ENCODE measurements at regions not wholly inside any gene's neighbourhood (a gene's known extent, or its start where the extent isn't known, plus 50 kb on each side); places are given as distances from the start of the nearest gene placed in this dataset.

- no peak for TF ChIP-seq CTCF (IDR thresholded peaks at IDR 0.05; ENCODE audit: insufficient read depth, missing control alignments)
- no peak for FAIRE-seq
Observed at GRCh38 chr13:73754241-73754640, 380.0 kb downstream of the KLF12 start.

GRCh38 chr13:73751290-73751689 lies 382.9 kb downstream of the KLF12 start:
- TF ChIP-seq CTCF (IDR thresholded peaks at IDR 0.05; ENCODE audit: insufficient read depth, missing control alignments) = no peak
- DNase-seq (ENCODE audit: insufficient read length, low spot score) (no peak), FAIRE-seq (no peak)

More at GRCh38 chr13:73754241-73754640, 380.0 kb downstream of the KLF12 start:
- DNase-seq (ENCODE audit: insufficient read length, low spot score) = no peak

GRCh38 chr13:73748404-73748803 lies 385.8 kb downstream of the KLF12 start:
- no peak for TF ChIP-seq CTCF (IDR thresholded peaks at IDR 0.05; ENCODE audit: insufficient read depth, missing control alignments)
- FAIRE-seq = no peak

GRCh38 chr13:73745190-73745589 lies 389.0 kb downstream of the KLF12 start:
- TF ChIP-seq CTCF (IDR thresholded peaks at IDR 0.05; ENCODE audit: insufficient read depth, missing control alignments) = no peak
- FAIRE-seq = no peak

More at GRCh38 chr13:73748404-73748803, 385.8 kb downstream of the KLF12 start:
- DNase-seq (ENCODE audit: insufficient read length, low spot score) = no peak

GRCh38 chr13:73742982-73743381 lies 391.2 kb downstream of the KLF12 start:
- no peak for DNase-seq (ENCODE audit: insufficient read length, low spot score)
- no peak for FAIRE-seq
- TF ChIP-seq CTCF (IDR thresholded peaks at IDR 0.05; ENCODE audit: insufficient read depth, missing control alignments) = no peak

More at GRCh38 chr13:73745190-73745589, 389.0 kb downstream of the KLF12 start:
- DNase-seq (ENCODE audit: insufficient read length, low spot score) = no peak

- no peak for FAIRE-seq
Observed at GRCh38 chr13:73741742-73742141, 392.5 kb downstream of the KLF12 start.

More at GRCh38 chr13:73741742-73742141, 392.5 kb downstream of the KLF12 start:
- DNase-seq (ENCODE audit: insufficient read length, low spot score) = no peak
- no peak for TF ChIP-seq CTCF (IDR thresholded peaks at IDR 0.05; ENCODE audit: insufficient read depth, missing control alignments)

Data from D721Med (cell line).